ENCODE measurements at regions not wholly inside any gene's neighbourhood (a gene's known extent, or its start where the extent isn't known, plus 50 kb on each side); places are given as distances from the start of the nearest gene placed in this dataset.

GRCh38 chr1:194241215-194241614 is 1054.8 kb upstream of the B3GALT2 start:
- TF ChIP-seq, protein P1, sequence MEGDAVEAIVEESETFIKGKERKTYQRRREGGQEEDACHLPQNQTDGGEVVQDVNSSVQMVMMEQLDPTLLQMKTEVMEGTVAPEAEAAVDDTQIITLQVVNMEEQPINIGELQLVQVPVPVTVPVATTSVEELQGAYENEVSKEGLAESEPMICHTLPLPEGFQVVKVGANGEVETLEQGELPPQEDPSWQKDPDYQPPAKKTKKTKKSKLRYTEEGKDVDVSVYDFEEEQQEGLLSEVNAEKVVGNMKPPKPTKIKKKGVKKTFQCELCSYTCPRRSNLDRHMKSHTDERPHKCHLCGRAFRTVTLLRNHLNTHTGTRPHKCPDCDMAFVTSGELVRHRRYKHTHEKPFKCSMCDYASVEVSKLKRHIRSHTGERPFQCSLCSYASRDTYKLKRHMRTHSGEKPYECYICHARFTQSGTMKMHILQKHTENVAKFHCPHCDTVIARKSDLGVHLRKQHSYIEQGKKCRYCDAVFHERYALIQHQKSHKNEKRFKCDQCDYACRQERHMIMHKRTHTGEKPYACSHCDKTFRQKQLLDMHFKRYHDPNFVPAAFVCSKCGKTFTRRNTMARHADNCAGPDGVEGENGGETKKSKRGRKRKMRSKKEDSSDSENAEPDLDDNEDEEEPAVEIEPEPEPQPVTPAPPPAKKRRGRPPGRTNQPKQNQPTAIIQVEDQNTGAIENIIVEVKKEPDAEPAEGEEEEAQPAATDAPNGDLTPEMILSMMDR (IDR thresholded peaks at IDR 0.05; ENCODE audit: low read depth, low read length, poor library complexity, severe bottlenecking) = no peak
- no peak for TF ChIP-seq EZH2phosphoT487 (IDR thresholded peaks at IDR 0.05; ENCODE audit: borderline replicate concordance, low read length)
